Stomach (tissue), 8 donors: ENCODE measurements at regions not wholly inside any gene's neighbourhood (a gene's known extent, or its start where the extent isn't known, plus 50 kb on each side); places are given as distances from the start of the nearest gene placed in this dataset.

Source experiments
- DNase-seq, 2 donors: peaks; one replicate each; pipeline versions ENCODE4 v3.0.0 to v3.0.0-alpha.2; 2013 to 2019
- H3K27ac ChIP-seq, 5 donors: fragments of 200-600 bp in 4 of 5; sonication (generic) in 4 of 5; one replicate each; pipeline ENCODE4 v1.5.1; 2013 to 2019; ENCODE audit warnings: mild to moderate bottlenecking in 1 of 5, moderate library complexity in 1 of 5
- H3K27me3 ChIP-seq, 3 donors: fragments of 200-600 bp; sonication (generic); one replicate each; pipeline ENCODE4 v1.5.1; 2017 to 2019; ENCODE audit warnings: mixed run types in 1 of 3
- H3K36me3 ChIP-seq, 4 donors: fragments of 200-600 bp; sonication (generic); 1 replicate in 3 of 4; 2 replicates in 1 of 4; pipeline ENCODE4 v1.5.1; 2016 to 2019
- H3K4me1 ChIP-seq, 4 donors: fragments of 200-600 bp; sonication (generic); one replicate each; pipeline ENCODE4 v1.5.1; 2016 to 2019
- H3K4me3 ChIP-seq, 4 donors: fragments of 200-600 bp; sonication (generic) in 3 of 4; one replicate each; pipeline ENCODE4 v1.5.1; 2016 to 2019; ENCODE audit warnings: mild to moderate bottlenecking in 1 of 4
- H3K9me3 ChIP-seq, 4 donors: fragments of 200-600 bp; sonication (generic); one replicate each; pipeline ENCODE4 v1.5.1; 2016 to 2019
- CTCF ChIP-seq, 7 experiments: fragments of 450-650 bp in 4 of 7; fragments of 200-600 bp in 3 of 7; sonication (generic) in 3 of 7; IDR thresholded peaks; one replicate each; pipeline ENCODE4 v1.5.1; 2016 to 2019; ENCODE audit warnings: antibody characterized with exemption in 7 of 7, control low read depth in 2 of 7, mild to moderate bottlenecking in 1 of 7
- EP300 ChIP-seq: sonication (generic); formaldehyde crosslinking; IDR thresholded peaks from one replicate; pipeline ENCODE4 v1.6.1; 2017; ENCODE audit warnings: antibody characterized with exemption
- POLR2A ChIP-seq, 4 donors: fragments of 450-650 bp; IDR thresholded peaks; one replicate each; pipeline ENCODE4 v1.6.1; 2016; ENCODE audit warnings: antibody characterized with exemption in 4 of 4, control low read depth in 2 of 4, mild to moderate bottlenecking in 1 of 4, moderate library complexity in 1 of 4
- POLR2AphosphoS5 ChIP-seq, 3 donors: sonication (generic); formaldehyde crosslinking; IDR thresholded peaks; one replicate each; pipeline ENCODE4 v1.6.1; 2016; ENCODE audit warnings: antibody characterized with exemption in 3 of 3
- WGBS, 5 donors: extraction: QIAGEN DNeasy Blood & Tissue Kit in 3 of 5; methylation state at CpG; one replicate each; pipeline versions ENCODE4 v1.1.5 to v1.1.7; 2013 to 2018; 5-methylcytosine and 5-hydroxymethylcytosine counted together
- intact Hi-C: fragments of 100-400 bp; cut with DNase I; formaldehyde crosslinking; loops from one replicate; pipeline ENCODE4 v1.15.1; 2023; ENCODE audit warnings: low total_unique reads
- donor health status: healthy with polysubstance abuse.
- donor health status: Bipolar disorder and iron deficiency.
- donor health status: healthy.

GRCh38 chr7:34312624-34313023, 345.4 kb upstream of the NPSR1 start:
- WGBS, 5 donors, result 81 to 91% (median 88%) methylated on average over 3 of the region's 3 CpGs

GRCh38 chr7:34313289-34313688, 344.7 kb upstream of the NPSR1 start:
- no peak for DNase-seq
- H3K36me3 ChIP-seq, result no peaks in the 10 kb centered on the region
- H3K4me1 ChIP-seq, result no peaks in the 10 kb centered on the region
- TF ChIP-seq EP300, result no peak
- no peak for TF ChIP-seq POLR2A (IDR thresholded peaks at IDR 0.05)
- TF ChIP-seq CTCF (IDR thresholded peaks at IDR 0.05), result no peak
- TF ChIP-seq POLR2AphosphoS5 (IDR thresholded peaks at IDR 0.05), result no peak
- intact Hi-C loops, result no loop called here
- no peak overlapping the region for H3K27ac ChIP-seq
- H3K27me3 ChIP-seq, result no peaks in the 10 kb centered on the region
- H3K9me3 ChIP-seq, result peaks cover 0 to 17% (median 8%) of the 10 kb centered on the region in 4 donors
- no peak overlapping the region for H3K4me3 ChIP-seq
- WGBS, 5 donors, result 92 to 96% (median 93%) methylated on average over 2 of the region's 2 CpGs

More at GRCh38 chr7:34312624-34313023, 345.4 kb upstream of the NPSR1 start:
- intact Hi-C loops, result no loop called here
- H3K9me3 ChIP-seq, result peaks cover 0 to 17% (median 8%) of the 10 kb centered on the region in 4 donors
- H3K4me3 ChIP-seq, result no peak overlapping the region
- DNase-seq, result no peak
- no peak for TF ChIP-seq POLR2A (IDR thresholded peaks at IDR 0.05)
- no peak for TF ChIP-seq EP300
- TF ChIP-seq POLR2AphosphoS5 (IDR thresholded peaks at IDR 0.05), result no peak
- TF ChIP-seq CTCF (IDR thresholded peaks at IDR 0.05), result no peak
- H3K4me1 ChIP-seq, result no peaks in the 10 kb centered on the region
- H3K27ac ChIP-seq, result no peak overlapping the region
- no peaks in the 10 kb centered on the region for H3K27me3 ChIP-seq
- no peaks in the 10 kb centered on the region for H3K36me3 ChIP-seq

GRCh38 chr7:34315032-34315431, 343.0 kb upstream of the NPSR1 start:
- DNase-seq, result no peak
- Histone ChIP-seq H3K27ac (no peak overlapping the region), H3K4me1 (no peaks in the 10 kb centered on the region), H3K36me3 (no peaks in the 10 kb centered on the region), H3K4me3 (no peak overlapping the region), H3K27me3 (no peaks in the 10 kb centered on the region), H3K9me3 (peaks cover 0 to 17% (median 8%) of the 10 kb centered on the region in 4 donors)
- TF ChIP-seq POLR2AphosphoS5 (IDR thresholded peaks at IDR 0.05) (no peak), EP300 (no peak)
- intact Hi-C loops, result no loop called here

- intact Hi-C loops, result no loop called here
- WGBS, 5 donors, result 82 to 95% (median 89%) methylated on average over 1 of the region's 1 CpG
- no peak for DNase-seq
These were observed 341.0 kb upstream of the NPSR1 start for GRCh38 chr7:34317039-34317438.

More at GRCh38 chr7:34317039-34317438, 341.0 kb upstream of the NPSR1 start:
- peaks cover 0 to 13% (median 6%) of the 10 kb centered on the region in 4 donors for H3K9me3 ChIP-seq
- no peak overlapping the region for H3K27ac ChIP-seq
- H3K27me3 ChIP-seq, result peaks cover 0 to 6% (median 0%) of the 10 kb centered on the region in 3 donors
- H3K4me3 ChIP-seq, result no peak overlapping the region
- no peaks in the 10 kb centered on the region for H3K36me3 ChIP-seq
- TF ChIP-seq EP300, result no peak
- no peak for TF ChIP-seq POLR2AphosphoS5 (IDR thresholded peaks at IDR 0.05)
- no peak for TF ChIP-seq CTCF (IDR thresholded peaks at IDR 0.05)
- no peak for TF ChIP-seq POLR2A (IDR thresholded peaks at IDR 0.05)
- H3K4me1 ChIP-seq, result peaks cover 0 to 6% (median 4%) of the 10 kb centered on the region in 4 donors
